ENCODE measurements at regions not wholly inside any gene's neighbourhood (a gene's known extent, or its start where the extent isn't known, plus 50 kb on each side); places are given as distances from the start of the nearest gene placed in this dataset.

DNA sequence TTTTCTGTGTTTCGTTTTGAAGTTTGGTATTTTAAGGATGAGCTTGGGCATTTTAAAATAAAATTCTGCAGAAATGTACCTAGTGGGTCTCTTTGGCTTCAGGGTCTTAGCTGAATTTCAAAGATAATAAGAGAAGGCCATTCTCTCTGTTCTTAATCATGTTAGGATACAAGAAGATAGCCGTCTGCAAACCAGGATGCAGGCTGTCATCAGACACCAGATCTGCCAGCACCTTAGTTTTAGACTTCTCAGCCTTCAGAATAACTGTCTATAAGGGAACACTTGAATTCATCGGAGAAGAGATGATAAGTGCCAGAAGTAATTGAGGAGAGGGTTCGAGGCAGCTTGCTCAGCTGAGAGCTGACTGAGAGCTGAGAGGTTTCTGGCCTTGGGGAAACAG is 202.1 kb downstream of the REEP3 start:
- TF ChIP-seq, protein P1, sequence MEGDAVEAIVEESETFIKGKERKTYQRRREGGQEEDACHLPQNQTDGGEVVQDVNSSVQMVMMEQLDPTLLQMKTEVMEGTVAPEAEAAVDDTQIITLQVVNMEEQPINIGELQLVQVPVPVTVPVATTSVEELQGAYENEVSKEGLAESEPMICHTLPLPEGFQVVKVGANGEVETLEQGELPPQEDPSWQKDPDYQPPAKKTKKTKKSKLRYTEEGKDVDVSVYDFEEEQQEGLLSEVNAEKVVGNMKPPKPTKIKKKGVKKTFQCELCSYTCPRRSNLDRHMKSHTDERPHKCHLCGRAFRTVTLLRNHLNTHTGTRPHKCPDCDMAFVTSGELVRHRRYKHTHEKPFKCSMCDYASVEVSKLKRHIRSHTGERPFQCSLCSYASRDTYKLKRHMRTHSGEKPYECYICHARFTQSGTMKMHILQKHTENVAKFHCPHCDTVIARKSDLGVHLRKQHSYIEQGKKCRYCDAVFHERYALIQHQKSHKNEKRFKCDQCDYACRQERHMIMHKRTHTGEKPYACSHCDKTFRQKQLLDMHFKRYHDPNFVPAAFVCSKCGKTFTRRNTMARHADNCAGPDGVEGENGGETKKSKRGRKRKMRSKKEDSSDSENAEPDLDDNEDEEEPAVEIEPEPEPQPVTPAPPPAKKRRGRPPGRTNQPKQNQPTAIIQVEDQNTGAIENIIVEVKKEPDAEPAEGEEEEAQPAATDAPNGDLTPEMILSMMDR (IDR thresholded peaks at IDR 0.05; ENCODE audit: borderline replicate concordance, insufficient read depth, low read depth, low read length) = no peak
- H3K4me3 ChIP-seq (ENCODE audit: low read depth, low read length) = no peak overlapping the region

DNA sequence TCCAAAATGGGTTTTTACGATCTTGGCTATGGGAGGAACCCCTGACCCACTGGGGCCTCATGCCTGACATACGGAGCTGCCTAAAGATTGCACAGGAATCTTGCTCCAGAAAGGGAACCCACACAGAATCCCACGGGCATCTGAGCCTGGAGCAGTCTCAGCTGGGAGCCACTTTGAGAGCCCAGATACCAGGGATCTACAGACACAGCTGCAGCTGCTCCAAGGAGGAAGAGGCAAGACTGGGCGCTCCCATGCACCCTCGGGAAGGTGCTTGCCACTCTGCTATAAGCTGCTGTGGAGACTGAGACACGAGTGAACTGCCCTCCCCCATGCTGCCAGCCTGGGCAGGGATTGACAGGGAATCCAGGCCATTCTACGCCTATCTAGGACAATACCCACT is 202.5 kb downstream of the REEP3 start:
- no peak overlapping the region for H3K4me3 ChIP-seq (ENCODE audit: low read depth, low read length)
- TF ChIP-seq, protein P1 (IDR thresholded peaks at IDR 0.05; ENCODE audit: borderline replicate concordance, insufficient read depth, low read depth, low read length) = no peak

DNA sequence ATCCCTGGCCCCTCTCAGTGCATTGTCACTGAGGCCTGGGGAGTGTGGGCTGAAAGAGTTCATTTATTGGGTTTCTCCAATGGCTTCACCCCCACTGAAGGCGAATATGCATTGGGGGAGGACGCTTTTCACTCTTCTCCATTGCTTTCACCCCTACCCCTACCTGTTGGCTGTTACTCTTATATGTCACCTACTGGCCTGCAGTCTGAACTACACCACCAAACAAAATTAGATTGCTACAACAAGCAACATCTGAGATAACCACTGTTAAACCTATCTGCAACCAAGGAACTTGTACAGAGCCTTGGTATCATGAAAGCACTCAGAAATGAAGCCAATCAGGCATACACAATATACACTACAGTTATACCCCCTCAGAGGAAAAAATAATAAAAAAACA is 203.7 kb downstream of the REEP3 start:
- TF ChIP-seq, protein P1 (IDR thresholded peaks at IDR 0.05; ENCODE audit: borderline replicate concordance, insufficient read depth, low read depth, low read length) = no peak
- H3K4me3 ChIP-seq (ENCODE audit: low read depth, low read length) = no peak overlapping the region

DNA sequence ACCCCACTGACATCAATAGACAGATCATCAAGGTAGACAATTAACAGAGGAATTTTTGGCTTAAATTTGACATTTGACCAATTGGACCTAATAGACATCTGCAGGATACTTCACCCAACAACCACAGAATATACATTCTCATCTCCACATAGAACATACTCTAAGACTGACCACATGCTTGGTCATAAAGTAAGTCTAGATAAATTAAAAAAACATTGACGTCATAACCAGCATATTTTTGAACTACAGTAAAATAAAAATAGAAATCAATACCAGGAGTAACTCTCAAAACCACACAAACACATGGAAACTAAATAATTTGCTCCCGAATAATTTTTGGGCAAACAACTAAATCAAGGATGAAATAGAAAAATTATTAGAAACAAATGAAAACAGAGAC is 205.7 kb downstream of the REEP3 start:
- H3K4me3 ChIP-seq (ENCODE audit: low read depth, low read length) = no peak overlapping the region
- TF ChIP-seq, protein P1 (IDR thresholded peaks at IDR 0.05; ENCODE audit: borderline replicate concordance, insufficient read depth, low read depth, low read length) = no peak

DNA sequence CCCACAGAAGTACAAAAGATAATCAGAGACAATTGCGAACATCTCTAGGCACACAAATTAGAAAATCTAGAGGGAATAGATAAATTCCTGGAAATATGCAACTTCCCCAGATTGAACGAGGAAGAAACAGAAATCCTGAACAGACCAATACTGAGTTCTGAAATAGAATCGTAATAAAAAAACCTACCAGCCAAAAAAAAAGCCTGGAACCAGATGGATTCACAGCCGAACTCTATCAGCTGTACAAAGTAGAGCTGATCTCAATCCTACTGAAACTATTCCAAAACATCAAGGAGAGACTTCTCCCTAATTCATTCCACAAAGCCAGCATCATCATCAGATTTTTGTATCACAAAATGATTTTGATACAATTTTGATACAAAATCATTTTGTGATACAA is 206.4 kb downstream of the REEP3 start:
- TF ChIP-seq, protein P1 (IDR thresholded peaks at IDR 0.05; ENCODE audit: borderline replicate concordance, insufficient read depth, low read depth, low read length) = no peak
- no peak overlapping the region for H3K4me3 ChIP-seq (ENCODE audit: low read depth, low read length)

DNA sequence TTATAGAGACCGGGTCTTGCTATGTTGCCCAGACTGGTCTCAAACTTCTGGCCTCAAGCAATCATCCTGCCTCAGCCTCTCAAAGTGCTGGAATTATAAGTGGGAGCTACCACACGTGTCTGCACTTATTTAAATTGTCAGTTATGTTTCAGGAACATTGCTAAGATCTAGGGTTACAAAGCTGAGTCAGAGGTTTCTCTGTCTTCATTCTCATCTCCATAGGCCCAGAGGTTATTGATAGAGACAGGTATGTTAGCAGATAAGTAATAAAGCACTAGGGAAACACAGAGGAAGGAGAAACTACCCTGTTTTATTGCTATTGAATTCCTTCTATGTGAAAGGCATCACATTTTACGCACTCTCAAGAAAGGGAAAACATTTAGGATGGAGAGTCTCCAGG is 214.1 kb downstream of the REEP3 start:
- H3K4me3 ChIP-seq (ENCODE audit: low read depth, low read length) = no peak overlapping the region
- TF ChIP-seq, protein P1 (IDR thresholded peaks at IDR 0.05; ENCODE audit: borderline replicate concordance, insufficient read depth, low read depth, low read length) = no peak

DNA sequence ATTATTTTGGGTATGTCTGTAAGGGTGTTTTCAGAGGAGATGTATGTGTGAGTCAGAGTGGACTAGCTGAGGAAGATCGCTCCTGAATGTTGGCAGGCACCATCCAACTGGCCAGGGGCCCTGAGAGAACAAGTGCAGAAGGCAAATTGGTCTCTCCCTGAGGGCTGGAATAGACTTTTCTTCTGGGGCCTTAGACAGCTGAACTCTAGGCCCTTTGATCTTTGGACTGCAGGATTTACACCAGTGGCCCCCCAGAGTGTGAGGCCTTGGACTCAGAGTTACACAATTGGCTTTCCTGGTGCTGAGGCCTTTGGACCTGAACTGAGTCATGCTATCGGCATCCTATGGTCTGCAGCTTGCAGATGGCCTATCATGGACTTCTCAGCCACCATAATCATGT is 217.2 kb downstream of the REEP3 start:
- TF ChIP-seq, protein P1 (IDR thresholded peaks at IDR 0.05; ENCODE audit: borderline replicate concordance, insufficient read depth, low read depth, low read length) = no peak
- no peak overlapping the region for H3K4me3 ChIP-seq (ENCODE audit: low read depth, low read length)

Data from GM12875 (cell line).